HepG2 (cell line): ENCODE measurements at regions not wholly inside any gene's neighbourhood (a gene's known extent, or its start where the extent isn't known, plus 50 kb on each side); places are given as distances from the start of the nearest gene placed in this dataset.
A peak's percentile ranks its signal among the peaks of the same experiment; 100 is the strongest.

Experiments used
- BCL6 ChIP-seq: IDR thresholded peaks from 2 replicates; pipeline ENCODE4 v1.6.1; 2016; ENCODE audit warnings: missing genetic modification reagents, missing compliant biosample characterization
- BRF2 ChIP-seq: sonication (generic); formaldehyde crosslinking; IDR thresholded peaks from 2 replicates; pipeline ENCODE4 v1.8.1; 2022; ENCODE audit warnings: mild to moderate bottlenecking, missing genetic modification reagents
- FOXA1 ChIP-seq, 2 experiments: fragments of 450-650 bp in 1 of 2; sonication (generic) in 1 of 2; formaldehyde crosslinking in 1 of 2; IDR thresholded peaks; 2 replicates each; pipeline versions ENCODE4 v1.4.0 to v1.6.1; 2016 to 2020; ENCODE audit warnings: missing genetic modification reagents in 1 of 2
- IKZF5 ChIP-seq: IDR thresholded peaks from 2 replicates; pipeline ENCODE4 v1.6.1; 2018; ENCODE audit warnings: missing genetic modification reagents, mild to moderate bottlenecking, missing compliant biosample characterization
- KLF12 ChIP-seq: sonication (generic); formaldehyde crosslinking; IDR thresholded peaks from 2 replicates; pipeline ENCODE4 v1.4.0; 2020; ENCODE audit warnings: missing genetic modification reagents, borderline replicate concordance
- POLR2AphosphoS5 ChIP-seq: IDR thresholded peaks from 2 replicates; pipeline ENCODE4 v1.6.1; 2012; ENCODE audit warnings: low read depth, low read length
- PRPF4 ChIP-seq: fragments of 200-400 bp; formaldehyde crosslinking; IDR thresholded peaks from 2 replicates; pipeline ENCODE4 v1.6.1; 2016; ENCODE audit warnings: low read length, low read depth; ENCODE audit not compliant: poor library complexity, severe bottlenecking
- SETDB1 ChIP-seq: sonication (generic); formaldehyde crosslinking; IDR thresholded peaks from 2 replicates; pipeline ENCODE4 v1.5.1; 2020; ENCODE audit warnings: missing genetic modification reagents, mild to moderate bottlenecking, borderline replicate concordance
- SMARCC2 ChIP-seq: fragments of 450-650 bp; IDR thresholded peaks from 2 replicates; pipeline ENCODE4 v1.6.1; 2017; ENCODE audit warnings: antibody characterized with exemption, mild to moderate bottlenecking
- SMYD3 ChIP-seq: sonication (generic); formaldehyde crosslinking; IDR thresholded peaks from 2 replicates; pipeline ENCODE4 v1.8.1; 2023; ENCODE audit warnings: mild to moderate bottlenecking, missing genetic modification reagents
- SPEN ChIP-seq: sonication (generic); formaldehyde crosslinking; IDR thresholded peaks from 2 replicates; pipeline ENCODE4 v1.5.1; 2020; ENCODE audit warnings: low read depth, mild to moderate bottlenecking, missing genetic modification reagents
- SRY ChIP-seq: sonication (generic); formaldehyde crosslinking; IDR thresholded peaks from 2 replicates; pipeline ENCODE4 v1.8.0; 2022; ENCODE audit warnings: mild to moderate bottlenecking, missing genetic modification reagents
- ZNF18 ChIP-seq: sonication (generic); formaldehyde crosslinking; IDR thresholded peaks from 2 replicates; pipeline ENCODE4 v1.8.0; 2022; ENCODE audit warnings: mild to moderate bottlenecking, missing genetic modification reagents; ENCODE audit not compliant: insufficient replicate concordance
- ZNF264 ChIP-seq: sonication (generic); formaldehyde crosslinking; IDR thresholded peaks from 2 replicates; pipeline ENCODE4 v1.4.0; 2020; ENCODE audit warnings: missing genetic modification reagents
- ZNF570 ChIP-seq: sonication (generic); formaldehyde crosslinking; IDR thresholded peaks from 2 replicates; pipeline ENCODE4 v1.4.0; 2020; ENCODE audit warnings: mild to moderate bottlenecking, missing genetic modification reagents, borderline replicate concordance
- ZNF597 ChIP-seq: sonication (generic); formaldehyde crosslinking; IDR thresholded peaks from 2 replicates; pipeline ENCODE4 v1.5.0; 2020; ENCODE audit warnings: missing genetic modification reagents
- TF ChIP-seq, protein P1 (sequence below): sonication (generic); formaldehyde crosslinking; IDR thresholded peaks from 2 replicates; pipeline ENCODE4 v1.8.0; 2022; ENCODE audit warnings: mild to moderate bottlenecking, missing genetic modification reagents, borderline replicate concordance
- TF ChIP-seq, protein P2 (sequence below), 2 experiments: IDR thresholded peaks; 2 replicates each; pipeline ENCODE4 v1.6.1; 2011 to 2012; ENCODE audit warnings: low read length in 2 of 2, borderline replicate concordance in 1 of 2, low read depth in 1 of 2, mild to moderate bottlenecking in 1 of 2, moderate library complexity in 1 of 2

- TF ChIP-seq BRF2 (CRISPR knock-in tag) (peak; percentile 97), PRPF4 (no peak), ZNF570 (CRISPR knock-in tag) (peak; percentile 65; the same call in 1 of the 2 replicates), ZNF264 (CRISPR knock-in tag) (peak; percentile 29; the same call in 1 of the 2 replicates), SMARCC2 (0 out of 2 replicates have a peak, but pooled peaks have one; percentile 61), SETDB1 (CRISPR knock-in tag) (no peak), KLF12 (CRISPR knock-in tag) (peak; percentile 52; the same call in 1 of the 2 replicates), SRY (no peak), FOXA1 (IDR thresholded peaks at IDR 0.05) (no peak), FOXA1 (CRISPR knock-in tag; IDR thresholded peaks at IDR 0.05) (peak; percentile 94), ZNF18 (CRISPR knock-in tag) (peak; percentile 60), SPEN (CRISPR knock-in tag) (peak; percentile 88; the same call in 1 of the 2 replicates), IKZF5 (CRISPR knock-in tag) (peak; percentile 94), BCL6 (CRISPR knock-in tag) (peak; percentile 95), ZNF597 (CRISPR knock-in tag) (no peak), SMYD3 (CRISPR knock-in tag) (peak; percentile 99), POLR2AphosphoS5 (peak; percentile 41; the same call in 1 of the 2 replicates)
- TF ChIP-seq, protein P1, sequence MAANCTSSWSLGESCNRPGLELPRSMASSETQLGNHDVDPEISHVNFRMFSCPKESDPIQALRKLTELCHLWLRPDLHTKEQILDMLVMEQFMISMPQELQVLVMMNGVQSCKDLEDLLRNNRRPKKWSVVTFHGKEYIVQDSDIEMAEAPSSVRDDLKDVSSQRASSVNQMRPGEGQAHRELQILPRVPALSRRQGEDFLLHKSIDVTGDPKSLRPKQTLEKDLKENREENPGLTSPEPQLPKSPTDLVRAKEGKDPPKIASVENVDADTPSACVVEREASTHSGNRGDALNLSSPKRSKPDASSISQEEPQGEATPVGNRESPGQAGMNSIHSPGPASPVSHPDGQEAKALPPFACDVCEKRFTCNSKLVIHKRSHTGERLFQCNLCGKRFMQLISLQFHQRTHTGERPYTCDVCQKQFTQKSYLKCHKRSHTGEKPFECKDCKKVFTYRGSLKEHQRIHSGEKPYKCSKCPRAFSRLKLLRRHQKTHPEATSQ (CRISPR knock-in tag), result peak; percentile 96
- TF ChIP-seq, protein P2, sequence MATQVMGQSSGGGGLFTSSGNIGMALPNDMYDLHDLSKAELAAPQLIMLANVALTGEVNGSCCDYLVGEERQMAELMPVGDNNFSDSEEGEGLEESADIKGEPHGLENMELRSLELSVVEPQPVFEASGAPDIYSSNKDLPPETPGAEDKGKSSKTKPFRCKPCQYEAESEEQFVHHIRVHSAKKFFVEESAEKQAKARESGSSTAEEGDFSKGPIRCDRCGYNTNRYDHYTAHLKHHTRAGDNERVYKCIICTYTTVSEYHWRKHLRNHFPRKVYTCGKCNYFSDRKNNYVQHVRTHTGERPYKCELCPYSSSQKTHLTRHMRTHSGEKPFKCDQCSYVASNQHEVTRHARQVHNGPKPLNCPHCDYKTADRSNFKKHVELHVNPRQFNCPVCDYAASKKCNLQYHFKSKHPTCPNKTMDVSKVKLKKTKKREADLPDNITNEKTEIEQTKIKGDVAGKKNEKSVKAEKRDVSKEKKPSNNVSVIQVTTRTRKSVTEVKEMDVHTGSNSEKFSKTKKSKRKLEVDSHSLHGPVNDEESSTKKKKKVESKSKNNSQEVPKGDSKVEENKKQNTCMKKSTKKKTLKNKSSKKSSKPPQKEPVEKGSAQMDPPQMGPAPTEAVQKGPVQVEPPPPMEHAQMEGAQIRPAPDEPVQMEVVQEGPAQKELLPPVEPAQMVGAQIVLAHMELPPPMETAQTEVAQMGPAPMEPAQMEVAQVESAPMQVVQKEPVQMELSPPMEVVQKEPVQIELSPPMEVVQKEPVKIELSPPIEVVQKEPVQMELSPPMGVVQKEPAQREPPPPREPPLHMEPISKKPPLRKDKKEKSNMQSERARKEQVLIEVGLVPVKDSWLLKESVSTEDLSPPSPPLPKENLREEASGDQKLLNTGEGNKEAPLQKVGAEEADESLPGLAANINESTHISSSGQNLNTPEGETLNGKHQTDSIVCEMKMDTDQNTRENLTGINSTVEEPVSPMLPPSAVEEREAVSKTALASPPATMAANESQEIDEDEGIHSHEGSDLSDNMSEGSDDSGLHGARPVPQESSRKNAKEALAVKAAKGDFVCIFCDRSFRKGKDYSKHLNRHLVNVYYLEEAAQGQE (IDR thresholded peaks at IDR 0.05; ENCODE audit: borderline replicate concordance in 1 of 2, low read depth in 1 of 2, low read length in 2 of 2), result peak in 1 of 2 experiments; percentile 74; a peak in 2 of 4 replicates
These were observed 207.4 kb upstream of the ZNF217 start (continued) for GRCh38 chr20:53800883-53801604.
